ENCODE measurements at regions not wholly inside any gene's neighbourhood (a gene's known extent, or its start where the extent isn't known, plus 50 kb on each side); places are given as distances from the start of the nearest gene placed in this dataset.

GRCh38 chr15:97517737-97518136, 442.8 kb upstream of the ARRDC4 start:
- TF ChIP-seq POLR2A (IDR thresholded peaks at IDR 0.05; ENCODE audit: low read depth, low read length) (no peak), CTCF (IDR thresholded peaks at IDR 0.05; ENCODE audit: extremely low read depth in 1 of 2, insufficient read depth in 1 of 2, low read depth in 1 of 2, low read length in 2 of 2) (no peak), JUN (IDR thresholded peaks at IDR 0.05; ENCODE audit: borderline replicate concordance, insufficient read depth, insufficient read length, low read depth) (no peak), EZH2 (IDR thresholded peaks at IDR 0.05; ENCODE audit: borderline replicate concordance, low read depth, low read length, severe bottlenecking) (no peak), MYC (IDR thresholded peaks at IDR 0.05; ENCODE audit: low read depth, low read length) (no peak)

Measured in endothelial cell of umbilical vein (primary cell).